ENCODE measurements at regions not wholly inside any gene's neighbourhood (a gene's known extent, or its start where the extent isn't known, plus 50 kb on each side); places are given as distances from the start of the nearest gene placed in this dataset.

DNA sequence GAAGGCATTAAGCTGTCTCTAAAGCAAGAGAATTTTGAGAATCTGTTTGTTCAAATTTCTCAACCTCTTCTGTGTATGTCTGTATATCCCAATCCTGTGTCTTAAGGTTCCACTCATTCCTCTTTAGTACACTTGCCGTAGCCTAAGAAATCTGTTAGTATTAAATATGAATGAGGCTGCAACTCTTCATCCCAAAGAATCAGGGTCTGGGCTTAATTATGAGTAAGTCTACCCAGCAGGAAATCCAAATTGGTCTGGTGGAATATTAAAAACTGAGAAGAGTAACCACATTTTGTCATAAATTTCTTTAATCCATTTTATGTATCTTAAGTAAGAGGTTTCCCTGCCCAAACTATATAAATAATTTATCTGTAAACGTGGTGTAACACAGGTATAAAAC, 1171.2 kb downstream of the CDH12 start:
- no peaks in the 10 kb centered on the region for H3K79me1 ChIP-seq (replicated peaks; ENCODE audit: low read length, poor library complexity, severe bottlenecking)
- no peak overlapping the region for H2AFZ ChIP-seq (ENCODE audit: low read depth, low read length)
- no peak overlapping the region for H3K23ac ChIP-seq (ENCODE audit: low read length in 2 of 2)
- no peak overlapping the region for H2BK12ac ChIP-seq (ENCODE audit: low read length in 2 of 2)
- H3K27me3 ChIP-seq (ENCODE audit: control insufficient read depth in 1 of 2, insufficient read depth in 1 of 2, low read length in 2 of 2) = peaks cover 0 to 4% of the 10 kb centered on the region in 2 experiments
- H3K9me3 ChIP-seq (ENCODE audit: control insufficient read depth, low read length) = no peaks in the 10 kb centered on the region
- H3K27ac ChIP-seq (ENCODE audit: low read length, poor library complexity, severe bottlenecking) = no peak overlapping the region
- no CpG with 5 or more reads among the region's 2 CpGs for WGBS
- no peaks in the 10 kb centered on the region for H3K36me3 ChIP-seq (ENCODE audit: control insufficient read depth in 1 of 2, insufficient read depth in 2 of 2, low read depth in 1 of 2, low read length in 2 of 2)
- H2BK120ac ChIP-seq (ENCODE audit: low read depth, low read length) = no peak overlapping the region
- DNase-seq = no peak
- no peak overlapping the region for H3K4ac ChIP-seq (ENCODE audit: low read depth in 1 of 2, low read length in 2 of 2)
- H4K8ac ChIP-seq (ENCODE audit: low read length) = no peak overlapping the region
- H3K4me2 ChIP-seq (ENCODE audit: low read length, poor library complexity, severe bottlenecking) = no peak overlapping the region
- no peaks in the 10 kb centered on the region for H3K4me1 ChIP-seq (ENCODE audit: control insufficient read depth, insufficient read depth, low read depth, low read length)
- no peak overlapping the region for H3K18ac ChIP-seq (ENCODE audit: low read depth in 1 of 2, low read length in 2 of 2)
- no peak overlapping the region for H3K4me3 ChIP-seq (ENCODE audit: insufficient read depth in 1 of 2, low read depth in 1 of 2, low read length in 2 of 2)
- no peak overlapping the region for H3K9ac ChIP-seq (ENCODE audit: low read length)
- H2AK5ac ChIP-seq (ENCODE audit: low read length, severe bottlenecking) = no peak overlapping the region
- no peak overlapping the region for H4K91ac ChIP-seq (ENCODE audit: low read length)
- no peak overlapping the region for H2BK5ac ChIP-seq (ENCODE audit: low read depth, low read length, poor library complexity, severe bottlenecking)
- no peak overlapping the region for H2BK15ac ChIP-seq (ENCODE audit: low read depth, poor library complexity, severe bottlenecking)
- H3K14ac ChIP-seq (ENCODE audit: low read length in 2 of 2) = no peak overlapping the region

DNA sequence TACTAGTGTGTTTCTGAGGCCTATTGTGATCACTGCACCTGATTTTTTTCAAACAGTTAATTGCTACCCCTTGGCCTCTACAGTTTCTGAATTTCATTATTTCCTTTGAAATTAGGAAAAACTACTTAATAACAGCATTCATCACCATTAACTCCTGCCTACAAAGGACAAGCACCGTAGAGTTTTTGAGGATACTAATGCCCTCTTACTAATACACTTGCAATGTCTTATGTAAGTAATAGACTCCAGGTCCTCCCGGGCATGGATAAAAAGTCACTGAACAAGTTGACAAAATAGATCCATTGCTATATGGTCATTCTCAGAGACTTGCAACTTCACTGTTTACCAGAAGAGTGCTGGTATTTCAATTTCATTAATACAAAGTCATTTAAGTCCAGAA, 1172.5 kb downstream of the CDH12 start:
- H3K9me3 ChIP-seq (ENCODE audit: control insufficient read depth, low read length) = no peaks in the 10 kb centered on the region
- H3K9ac ChIP-seq (ENCODE audit: low read length) = peak overlapping the region; percentile 31
- H3K4me3 ChIP-seq (ENCODE audit: insufficient read depth in 1 of 2, low read depth in 1 of 2, low read length in 2 of 2) = no peak overlapping the region
- no peak overlapping the region for H3K14ac ChIP-seq (ENCODE audit: low read length in 2 of 2)
- H3K4ac ChIP-seq (ENCODE audit: low read depth in 1 of 2, low read length in 2 of 2) = no peak overlapping the region
- 92% methylated on average over 2 of the region's 2 CpGs for WGBS
- peaks cover 0 to 4% of the 10 kb centered on the region in 2 experiments for H3K27me3 ChIP-seq (ENCODE audit: control insufficient read depth in 1 of 2, insufficient read depth in 1 of 2, low read length in 2 of 2)
- no peaks in the 10 kb centered on the region for H3K79me1 ChIP-seq (replicated peaks; ENCODE audit: low read length, poor library complexity, severe bottlenecking)
- no peak overlapping the region for H4K8ac ChIP-seq (ENCODE audit: low read length)
- no peak overlapping the region for H3K4me2 ChIP-seq (ENCODE audit: low read length, poor library complexity, severe bottlenecking)
- no peak overlapping the region for H2BK5ac ChIP-seq (ENCODE audit: low read depth, low read length, poor library complexity, severe bottlenecking)
- no peak overlapping the region for H2BK15ac ChIP-seq (ENCODE audit: low read depth, poor library complexity, severe bottlenecking)
- H3K36me3 ChIP-seq (ENCODE audit: control insufficient read depth in 1 of 2, insufficient read depth in 2 of 2, low read depth in 1 of 2, low read length in 2 of 2) = no peaks in the 10 kb centered on the region
- no peak overlapping the region for H2BK120ac ChIP-seq (ENCODE audit: low read depth, low read length)
- H3K18ac ChIP-seq (ENCODE audit: low read depth in 1 of 2, low read length in 2 of 2) = no peak overlapping the region
- no peak overlapping the region for H3K23ac ChIP-seq (ENCODE audit: low read length in 2 of 2)
- H2BK12ac ChIP-seq (ENCODE audit: low read length in 2 of 2) = no peak overlapping the region
- no peak for DNase-seq
- H2AK5ac ChIP-seq (ENCODE audit: low read length, severe bottlenecking) = no peak overlapping the region
- peak overlapping the region; percentile 63 for H3K27ac ChIP-seq (ENCODE audit: low read length, poor library complexity, severe bottlenecking)
- no peak overlapping the region for H4K91ac ChIP-seq (ENCODE audit: low read length)
- no peak overlapping the region for H2AFZ ChIP-seq (ENCODE audit: low read depth, low read length)
- H3K4me1 ChIP-seq (ENCODE audit: control insufficient read depth, insufficient read depth, low read depth, low read length) = no peaks in the 10 kb centered on the region

DNA sequence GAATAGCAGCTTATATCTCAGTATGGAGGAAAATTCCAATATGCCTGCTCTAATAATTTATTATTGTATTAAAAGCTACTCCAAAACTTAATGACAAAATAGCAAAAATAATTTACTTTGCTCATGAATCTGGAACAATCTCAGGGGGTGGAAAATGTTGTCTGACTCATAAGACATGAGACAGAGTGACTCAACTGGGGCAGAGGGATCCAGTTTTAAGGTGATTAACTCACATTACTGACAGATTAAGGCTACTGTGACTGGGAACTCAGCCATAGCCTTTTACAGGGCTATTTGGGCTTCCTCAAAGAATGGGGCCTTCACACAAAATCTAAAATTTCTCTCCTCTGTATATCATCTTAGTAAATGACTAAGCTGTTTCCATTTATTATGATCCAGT, 1172.9 kb downstream of the CDH12 start:
- Histone ChIP-seq H3K23ac (ENCODE audit: low read length in 2 of 2) (no peak overlapping the region), H2AK5ac (ENCODE audit: low read length, severe bottlenecking) (no peak overlapping the region), H3K9ac (ENCODE audit: low read length) (peak overlapping the region; percentile 31), H3K79me1 (replicated peaks; ENCODE audit: low read length, poor library complexity, severe bottlenecking) (no peaks in the 10 kb centered on the region), H3K36me3 (ENCODE audit: control insufficient read depth in 1 of 2, insufficient read depth in 2 of 2, low read depth in 1 of 2, low read length in 2 of 2) (no peaks in the 10 kb centered on the region), H3K4me3 (ENCODE audit: insufficient read depth in 1 of 2, low read depth in 1 of 2, low read length in 2 of 2) (no peak overlapping the region), H2BK12ac (ENCODE audit: low read length in 2 of 2) (no peak overlapping the region), H2AFZ (ENCODE audit: low read depth, low read length) (no peak overlapping the region), H3K27me3 (ENCODE audit: control insufficient read depth in 1 of 2, insufficient read depth in 1 of 2, low read length in 2 of 2) (peaks cover 0 to 4% of the 10 kb centered on the region in 2 experiments), H3K4ac (ENCODE audit: low read depth in 1 of 2, low read length in 2 of 2) (no peak overlapping the region), H3K18ac (ENCODE audit: low read depth in 1 of 2, low read length in 2 of 2) (no peak overlapping the region), H3K14ac (ENCODE audit: low read length in 2 of 2) (no peak overlapping the region), H3K4me1 (ENCODE audit: control insufficient read depth, insufficient read depth, low read depth, low read length) (no peaks in the 10 kb centered on the region), H3K27ac (ENCODE audit: low read length, poor library complexity, severe bottlenecking) (peak overlapping the region; percentile 65), H2BK15ac (ENCODE audit: low read depth, poor library complexity, severe bottlenecking) (no peak overlapping the region), H2BK120ac (ENCODE audit: low read depth, low read length) (no peak overlapping the region), H3K4me2 (ENCODE audit: low read length, poor library complexity, severe bottlenecking) (no peak overlapping the region), H4K91ac (ENCODE audit: low read length) (no peak overlapping the region), H4K8ac (ENCODE audit: low read length) (no peak overlapping the region), H3K9me3 (ENCODE audit: control insufficient read depth, low read length) (no peaks in the 10 kb centered on the region), H2BK5ac (ENCODE audit: low read depth, low read length, poor library complexity, severe bottlenecking) (no peak overlapping the region)
- DNase-seq = peak; percentile 23

DNA sequence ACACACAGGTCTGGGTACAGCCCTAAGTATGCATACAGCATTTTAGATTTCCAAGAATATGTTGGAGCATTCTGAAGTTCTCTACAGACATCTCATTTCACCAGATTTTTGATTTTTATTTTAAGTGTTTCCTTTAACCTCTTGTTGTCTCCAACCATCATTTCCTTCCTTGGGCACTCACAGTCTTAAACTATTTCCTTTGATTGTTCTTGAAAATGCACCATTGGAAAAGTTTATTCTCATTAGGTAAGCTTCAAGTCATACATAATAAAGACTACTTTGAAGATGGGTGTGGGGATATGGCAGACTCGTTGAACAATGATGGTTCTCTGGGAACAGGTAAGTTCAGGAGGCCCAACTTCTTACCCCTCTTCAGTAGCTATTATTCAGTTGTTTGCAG, 1174.6 kb downstream of the CDH12 start:
- Histone ChIP-seq H4K8ac (ENCODE audit: low read length) (no peak overlapping the region), H3K79me1 (replicated peaks; ENCODE audit: low read length, poor library complexity, severe bottlenecking) (no peaks in the 10 kb centered on the region), H2BK12ac (ENCODE audit: low read length in 2 of 2) (no peak overlapping the region), H3K14ac (ENCODE audit: low read length in 2 of 2) (no peak overlapping the region), H4K91ac (ENCODE audit: low read length) (no peak overlapping the region), H3K23ac (ENCODE audit: low read length in 2 of 2) (no peak overlapping the region), H3K18ac (ENCODE audit: low read depth in 1 of 2, low read length in 2 of 2) (no peak overlapping the region), H2AFZ (ENCODE audit: low read depth, low read length) (no peak overlapping the region), H3K4me3 (ENCODE audit: insufficient read depth in 1 of 2, low read depth in 1 of 2, low read length in 2 of 2) (no peak overlapping the region), H3K4me2 (ENCODE audit: low read length, poor library complexity, severe bottlenecking) (no peak overlapping the region), H3K4me1 (ENCODE audit: control insufficient read depth, insufficient read depth, low read depth, low read length) (no peaks in the 10 kb centered on the region), H3K4ac (ENCODE audit: low read depth in 1 of 2, low read length in 2 of 2) (no peak overlapping the region), H2BK5ac (ENCODE audit: low read depth, low read length, poor library complexity, severe bottlenecking) (no peak overlapping the region), H3K9me3 (ENCODE audit: control insufficient read depth, low read length) (no peaks in the 10 kb centered on the region), H2AK5ac (ENCODE audit: low read length, severe bottlenecking) (peak overlapping the region; percentile 92), H3K9ac (ENCODE audit: low read length) (no peak overlapping the region), H2BK120ac (ENCODE audit: low read depth, low read length) (no peak overlapping the region), H3K27me3 (ENCODE audit: control insufficient read depth in 1 of 2, insufficient read depth in 1 of 2, low read length in 2 of 2) (no peaks in the 10 kb centered on the region), H3K27ac (ENCODE audit: low read length, poor library complexity, severe bottlenecking) (no peak overlapping the region), H2BK15ac (ENCODE audit: low read depth, poor library complexity, severe bottlenecking) (no peak overlapping the region), H3K36me3 (ENCODE audit: control insufficient read depth in 1 of 2, insufficient read depth in 2 of 2, low read depth in 1 of 2, low read length in 2 of 2) (no peaks in the 10 kb centered on the region)
- WGBS = no CpG with 5 or more reads among the region's 1 CpG
- no peak for DNase-seq
